Natural killer cell (primary cell): ENCODE measurements at regions not wholly inside any gene's neighbourhood (a gene's known extent, or its start where the extent isn't known, plus 50 kb on each side); places are given as distances from the start of the nearest gene placed in this dataset.

Experiments
- ATAC-seq, 3 donors: fragments of 150-1000 bp in 2 of 3; fragments of 200-7000 bp in 1 of 3; cut with Tn5 transposase; 1 replicate in 1 of 3; 2 replicates in 2 of 3; pipeline ENCODE4 v1.10.0; 2021; ENCODE audit warnings: mild to moderate bottlenecking in 2 of 3, moderate library complexity in 2 of 3
- DNase-seq, 2 donors: peaks; one replicate each; pipeline versions ENCODE4 v3.0.0 to v3.0.0-alpha.2; 2013 to 2021; ENCODE audit warnings: mixed read lengths in 1 of 2
- H3K27ac ChIP-seq: one replicate; pipeline ENCODE4 v1.5.1; 2013; ENCODE audit warnings: mild to moderate bottlenecking, low read length
- H3K27me3 ChIP-seq: one replicate; pipeline ENCODE4 v1.6.1; 2013; ENCODE audit warnings: low read length; ENCODE audit not compliant: control insufficient read depth, insufficient read depth
- H3K36me3 ChIP-seq: one replicate; pipeline ENCODE4 v1.6.1; 2013; ENCODE audit warnings: low read length; ENCODE audit not compliant: control insufficient read depth, insufficient read depth
- H3K4me1 ChIP-seq: one replicate; pipeline ENCODE4 v1.6.1; 2013; ENCODE audit warnings: low read length; ENCODE audit not compliant: control insufficient read depth, insufficient read depth
- H3K4me3 ChIP-seq: one replicate; pipeline ENCODE4 v1.5.1; 2013; ENCODE audit warnings: low read length
- H3K9me3 ChIP-seq: one replicate; pipeline ENCODE4 v1.6.1; 2013; ENCODE audit warnings: low read length; ENCODE audit not compliant: control insufficient read depth, insufficient read depth
- H3K27ac Mint-ChIP-seq, 2 donors: one replicate each; pipeline ENCODE4 v1.8.0; 2022; ENCODE audit warnings: mild to moderate bottlenecking in 2 of 2, mixed read lengths in 2 of 2, moderate library complexity in 1 of 2
- H3K27me3 Mint-ChIP-seq, 2 donors: one replicate each; pipeline ENCODE4 v1.8.0; 2022; ENCODE audit warnings: low read depth in 2 of 2, mixed read lengths in 2 of 2
- H3K36me3 Mint-ChIP-seq: one replicate; pipeline ENCODE4 v1.8.0; 2022; ENCODE audit warnings: mixed read lengths
- H3K4me1 Mint-ChIP-seq, 2 donors: one replicate each; pipeline ENCODE4 v1.8.0; 2022; ENCODE audit warnings: mixed read lengths in 2 of 2
- H3K4me3 Mint-ChIP-seq: one replicate; pipeline ENCODE4 v1.8.0; 2022; ENCODE audit warnings: mild to moderate bottlenecking, moderate library complexity, mixed read lengths
- H3K9me3 Mint-ChIP-seq, 2 donors: one replicate each; pipeline ENCODE4 v1.8.0; 2022; ENCODE audit warnings: mixed read lengths in 2 of 2
- CTCF ChIP-seq: fragments of 200-600 bp; IDR thresholded peaks from one replicate; pipeline ENCODE4 v1.8.0; 2022; ENCODE audit warnings: antibody characterized with exemption
- WGBS: methylation state at CpG from one replicate; pipeline ENCODE4 v1.1.7; 2013; ENCODE audit warnings: missing lambda C conversion rate; ENCODE audit not compliant: insufficient coverage; 5-methylcytosine and 5-hydroxymethylcytosine counted together
- intact Hi-C: fragments of 100-400 bp; cut with micrococcal nuclease; formaldehyde crosslinking; loops from one replicate; pipeline ENCODE4 v1.14.2; 2022

- Histone ChIP-seq H3K4me1 (peaks cover 14% of the 10 kb centered on the region), H3K27me3 (no peaks in the 10 kb centered on the region), H3K9me3 (no peaks in the 10 kb centered on the region), H3K36me3 (no peaks in the 10 kb centered on the region), H3K27ac (peak overlapping the region; percentile 27), H3K4me3 (no peak overlapping the region)
- Mint-ChIP-seq H3K27ac (peak overlapping the region in 1 of 2 donors; percentile 14), H3K4me1 (peaks cover 23 to 26% of the 10 kb centered on the region in 2 donors), H3K9me3 (peaks cover 2 to 3% of the 10 kb centered on the region in 2 donors), H3K27me3 (peaks cover 0 to 6% of the 10 kb centered on the region in 2 donors), H3K36me3 (no peaks in the 10 kb centered on the region), H3K4me3 (no peak overlapping the region)
- TF ChIP-seq CTCF = no peak
- DNase-seq = peak in 1 of 2 donors; percentile 4
- WGBS = 92% methylated on average over 4 of the region's 6 CpGs
- intact Hi-C loops = no loop called here
- no peak for ATAC-seq
Measured at GRCh38 chr2:42118754-42119569, 50.2 kb upstream of the EML4 start.
